ENCODE measurements at regions not wholly inside any gene's neighbourhood (a gene's known extent, or its start where the extent isn't known, plus 50 kb on each side); places are given as distances from the start of the nearest gene placed in this dataset.

- ChIA-PET POLR2A (ENCODE audit: partially characterized antibody) (no interaction called here), CTCF (ENCODE audit: partially characterized antibody) (no interaction called here)
- no peaks in the 10 kb centered on the region for H3K27me3 ChIP-seq (replicated peaks in 1 of 4; ENCODE audit: control insufficient read depth in 3 of 4, extremely low read depth in 1 of 4, insufficient read depth in 3 of 4, low read length in 3 of 4)
- H2AFZ ChIP-seq (ENCODE audit: low read length): no peak overlapping the region
- no peak overlapping the region for H4K8ac ChIP-seq (ENCODE audit: extremely low read depth, insufficient read depth, low read length)
- H3K27ac ChIP-seq (ENCODE audit: low read depth, low read length): no peak overlapping the region
- TF ChIP-seq KDM1A (IDR thresholded peaks at IDR 0.05; ENCODE audit: borderline replicate concordance, low read length) (no peak), PHF8 (conservative IDR thresholded peaks at IDR 0.05; ENCODE audit: low read depth, low read length) (no peak), SP2 (IDR thresholded peaks at IDR 0.05; ENCODE audit: low read length) (no peak), RBBP5 (IDR thresholded peaks at IDR 0.05; ENCODE audit: borderline replicate concordance, low read depth, low read length) (no peak), CBX5 (IDR thresholded peaks at IDR 0.05; ENCODE audit: low read depth, low read length) (no peak), MAFK (IDR thresholded peaks at IDR 0.05; ENCODE audit: low read depth, low read length) (no peak), GABPA (IDR thresholded peaks at IDR 0.05; ENCODE audit: borderline replicate concordance, insufficient read depth, low read length) (no peak), GTF2F1 (IDR thresholded peaks at IDR 0.05; ENCODE audit: borderline replicate concordance, low read depth, low read length) (no peak), SIRT6 (IDR thresholded peaks at IDR 0.05; ENCODE audit: low read length) (no peak)
- TF ChIP-seq, protein P1, sequence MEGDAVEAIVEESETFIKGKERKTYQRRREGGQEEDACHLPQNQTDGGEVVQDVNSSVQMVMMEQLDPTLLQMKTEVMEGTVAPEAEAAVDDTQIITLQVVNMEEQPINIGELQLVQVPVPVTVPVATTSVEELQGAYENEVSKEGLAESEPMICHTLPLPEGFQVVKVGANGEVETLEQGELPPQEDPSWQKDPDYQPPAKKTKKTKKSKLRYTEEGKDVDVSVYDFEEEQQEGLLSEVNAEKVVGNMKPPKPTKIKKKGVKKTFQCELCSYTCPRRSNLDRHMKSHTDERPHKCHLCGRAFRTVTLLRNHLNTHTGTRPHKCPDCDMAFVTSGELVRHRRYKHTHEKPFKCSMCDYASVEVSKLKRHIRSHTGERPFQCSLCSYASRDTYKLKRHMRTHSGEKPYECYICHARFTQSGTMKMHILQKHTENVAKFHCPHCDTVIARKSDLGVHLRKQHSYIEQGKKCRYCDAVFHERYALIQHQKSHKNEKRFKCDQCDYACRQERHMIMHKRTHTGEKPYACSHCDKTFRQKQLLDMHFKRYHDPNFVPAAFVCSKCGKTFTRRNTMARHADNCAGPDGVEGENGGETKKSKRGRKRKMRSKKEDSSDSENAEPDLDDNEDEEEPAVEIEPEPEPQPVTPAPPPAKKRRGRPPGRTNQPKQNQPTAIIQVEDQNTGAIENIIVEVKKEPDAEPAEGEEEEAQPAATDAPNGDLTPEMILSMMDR (IDR thresholded peaks at IDR 0.05; ENCODE audit: control extremely low read depth in 1 of 3, insufficient read depth in 1 of 3, low read depth in 1 of 3, low read length in 3 of 3): no peak
- no peak overlapping the region for H2BK12ac ChIP-seq (ENCODE audit: low read depth, low read length)
- H2BK15ac ChIP-seq (ENCODE audit: low read length): no peak overlapping the region
- no peaks in the 10 kb centered on the region for H4K20me1 ChIP-seq (replicated peaks in 1 of 2; ENCODE audit: control insufficient read depth in 1 of 2, insufficient read depth in 2 of 2, low read length in 2 of 2)
- H2AK5ac ChIP-seq (ENCODE audit: low read depth, low read length): no peak overlapping the region
- H3K23me2 ChIP-seq (ENCODE audit: low read depth, low read length): no peaks in the 10 kb centered on the region
- no peaks in the 10 kb centered on the region for H3K4me1 ChIP-seq (replicated peaks in 1 of 4; ENCODE audit: control insufficient read depth in 3 of 4, insufficient read depth in 4 of 4, low read length in 3 of 4)
- no peaks in the 10 kb centered on the region for H3K79me1 ChIP-seq (ENCODE audit: low read depth, low read length)
- H3K4ac ChIP-seq (replicated peaks; ENCODE audit: insufficient read length, low read depth, low read length): no peak overlapping the region
- no peak overlapping the region for H3K9ac ChIP-seq (replicated peaks in 1 of 4; ENCODE audit: extremely low read depth in 1 of 4, low read depth in 3 of 4, low read length in 3 of 4)
- no peaks in the 10 kb centered on the region for H3K79me2 ChIP-seq (ENCODE audit: control insufficient read depth in 1 of 2, insufficient read depth in 2 of 2, low read length in 2 of 2)
- H3K56ac ChIP-seq (replicated peaks; ENCODE audit: insufficient read length, low read depth, low read length): no peak overlapping the region
- no peak overlapping the region for H3K4me2 ChIP-seq (ENCODE audit: insufficient read depth in 1 of 2, low read depth in 2 of 2, low read length in 2 of 2)
- no peak overlapping the region for H2BK20ac ChIP-seq (ENCODE audit: low read length)
- no peak overlapping the region for H2BK120ac ChIP-seq (replicated peaks; ENCODE audit: low read depth, low read length)
- H3K14ac ChIP-seq (ENCODE audit: insufficient read length): no peak overlapping the region
- H2BK5ac ChIP-seq (ENCODE audit: low read depth, low read length): no peak overlapping the region
- FAIRE-seq: no peak
- H3K18ac ChIP-seq (ENCODE audit: extremely low read depth, low read length): no peak overlapping the region
- DNase-seq (ENCODE audit: low read depth in 1 of 2, low spot score in 2 of 2): no peak
- no peak overlapping the region for H4K5ac ChIP-seq (ENCODE audit: insufficient read length, low read depth, low read length)
- no peak overlapping the region for H3K23ac ChIP-seq (ENCODE audit: insufficient read length)
- H4K91ac ChIP-seq (replicated peaks; ENCODE audit: insufficient read length, low read length): no peak overlapping the region
- 80% methylated on average over 1 of the region's 1 CpG; no CpG with 5 or more reads in 1 of the 2 experiments for WGBS, 2 experiments (ENCODE audit: extremely low coverage in 1 of 2, insufficient coverage in 1 of 2, insufficient read length in 1 of 2, insufficient replicate concordance in 2 of 2, low coverage in 1 of 2, low lambda C conversion rate in 2 of 2, missing lambda C conversion rate in 1 of 2)
- H3K36me3 ChIP-seq (ENCODE audit: control insufficient read depth in 2 of 4, insufficient read depth in 4 of 4, low read length in 3 of 4): no peaks in the 10 kb centered on the region
- no peaks in the 10 kb centered on the region for H3K9me3 ChIP-seq (ENCODE audit: insufficient read depth in 2 of 2, low read depth in 1 of 2, low read length in 1 of 2)
- H3K4me3 ChIP-seq (ENCODE audit: extremely low read depth in 1 of 4, insufficient read depth in 2 of 4, low read depth in 3 of 4, low read length in 4 of 4): no peak overlapping the region
These were observed 142.8 kb upstream of the CT83 start for GRCh38 chrX:116605576-116605975.

All from H1 (cell line).